ENCODE measurements at regions not wholly inside any gene's neighbourhood (a gene's known extent, or its start where the extent isn't known, plus 50 kb on each side); places are given as distances from the start of the nearest gene placed in this dataset.

GRCh38 chr1:184218458-184219075 is 167.0 kb downstream of the TSEN15 start:
- Mint-ChIP-seq H3K9me3 (no peaks in the 10 kb centered on the region), H3K4me1 (ENCODE audit: unreplicated experiment) (peaks cover 21% of the 10 kb centered on the region), H3K4me3 (no peak overlapping the region), H3K36me3 (no peaks in the 10 kb centered on the region), H3K27me3 (peaks cover 8% of the 10 kb centered on the region), H3K27ac (no peak overlapping the region)
- DNase-seq (ENCODE audit: extremely low spot score, unreplicated experiment): no peak
- TF ChIP-seq CTCF (conservative IDR thresholded peaks at IDR 0.05): no peak

- Mint-ChIP-seq H3K9me3 (no peaks in the 10 kb centered on the region), H3K27me3 (peaks cover 15% of the 10 kb centered on the region), H3K27ac (no peak overlapping the region), H3K4me3 (no peak overlapping the region), H3K36me3 (no peaks in the 10 kb centered on the region), H3K4me1 (ENCODE audit: unreplicated experiment) (peaks cover 21% of the 10 kb centered on the region)
- no peak for TF ChIP-seq CTCF (conservative IDR thresholded peaks at IDR 0.05)
- no peak for DNase-seq (ENCODE audit: extremely low spot score, unreplicated experiment)
These were observed 167.4 kb upstream of the C1orf21 start for GRCh38 chr1:184219414-184219813.

GRCh38 chr1:184219883-184220282 is 166.9 kb upstream of the C1orf21 start:
- DNase-seq (ENCODE audit: extremely low spot score, unreplicated experiment): no peak
- TF ChIP-seq CTCF (conservative IDR thresholded peaks at IDR 0.05): no peak
- Mint-ChIP-seq H3K4me3 (no peak overlapping the region), H3K4me1 (ENCODE audit: unreplicated experiment) (peaks cover 19% of the 10 kb centered on the region), H3K27ac (no peak overlapping the region), H3K36me3 (no peaks in the 10 kb centered on the region), H3K9me3 (no peaks in the 10 kb centered on the region), H3K27me3 (peaks cover 20% of the 10 kb centered on the region)

GRCh38 chr1:184221087-184221486 is 165.7 kb upstream of the C1orf21 start:
- H3K27me3 Mint-ChIP-seq: peaks cover 27% of the 10 kb centered on the region
- no peaks in the 10 kb centered on the region for H3K36me3 Mint-ChIP-seq
- peaks cover 10% of the 10 kb centered on the region for H3K4me1 Mint-ChIP-seq (ENCODE audit: unreplicated experiment)
- no peaks in the 10 kb centered on the region for H3K9me3 Mint-ChIP-seq
- DNase-seq (ENCODE audit: extremely low spot score, unreplicated experiment): no peak
- no peak overlapping the region for H3K4me3 Mint-ChIP-seq
- no peak for TF ChIP-seq CTCF (conservative IDR thresholded peaks at IDR 0.05)
- no peak overlapping the region for H3K27ac Mint-ChIP-seq

- Mint-ChIP-seq H3K36me3 (no peaks in the 10 kb centered on the region), H3K4me3 (no peak overlapping the region), H3K9me3 (no peaks in the 10 kb centered on the region), H3K27ac (no peak overlapping the region), H3K27me3 (peaks cover 27% of the 10 kb centered on the region), H3K4me1 (ENCODE audit: unreplicated experiment) (peaks cover 10% of the 10 kb centered on the region)
- peak; percentile 94 for TF ChIP-seq CTCF (conservative IDR thresholded peaks at IDR 0.05)
- no peak for DNase-seq (ENCODE audit: extremely low spot score, unreplicated experiment)
These were observed 164.2 kb upstream of the C1orf21 start for GRCh38 chr1:184222652-184223052.

GRCh38 chr1:184223216-184223615 is 163.6 kb upstream of the C1orf21 start:
- no peak for TF ChIP-seq CTCF (conservative IDR thresholded peaks at IDR 0.05)
- H3K4me3 Mint-ChIP-seq: no peak overlapping the region
- no peak overlapping the region for H3K27ac Mint-ChIP-seq
- no peak for DNase-seq (ENCODE audit: extremely low spot score, unreplicated experiment)
- H3K36me3 Mint-ChIP-seq: no peaks in the 10 kb centered on the region
- peaks cover 8% of the 10 kb centered on the region for H3K4me1 Mint-ChIP-seq (ENCODE audit: unreplicated experiment)
- no peaks in the 10 kb centered on the region for H3K9me3 Mint-ChIP-seq
- H3K27me3 Mint-ChIP-seq: peaks cover 27% of the 10 kb centered on the region
